ENCODE measurements at regions not wholly inside any gene's neighbourhood (a gene's known extent, or its start where the extent isn't known, plus 50 kb on each side); places are given as distances from the start of the nearest gene placed in this dataset.

GRCh38 chr18:76144844-76145243, 350.2 kb downstream of the ZNF516 start:
- TF ChIP-seq, protein P1, sequence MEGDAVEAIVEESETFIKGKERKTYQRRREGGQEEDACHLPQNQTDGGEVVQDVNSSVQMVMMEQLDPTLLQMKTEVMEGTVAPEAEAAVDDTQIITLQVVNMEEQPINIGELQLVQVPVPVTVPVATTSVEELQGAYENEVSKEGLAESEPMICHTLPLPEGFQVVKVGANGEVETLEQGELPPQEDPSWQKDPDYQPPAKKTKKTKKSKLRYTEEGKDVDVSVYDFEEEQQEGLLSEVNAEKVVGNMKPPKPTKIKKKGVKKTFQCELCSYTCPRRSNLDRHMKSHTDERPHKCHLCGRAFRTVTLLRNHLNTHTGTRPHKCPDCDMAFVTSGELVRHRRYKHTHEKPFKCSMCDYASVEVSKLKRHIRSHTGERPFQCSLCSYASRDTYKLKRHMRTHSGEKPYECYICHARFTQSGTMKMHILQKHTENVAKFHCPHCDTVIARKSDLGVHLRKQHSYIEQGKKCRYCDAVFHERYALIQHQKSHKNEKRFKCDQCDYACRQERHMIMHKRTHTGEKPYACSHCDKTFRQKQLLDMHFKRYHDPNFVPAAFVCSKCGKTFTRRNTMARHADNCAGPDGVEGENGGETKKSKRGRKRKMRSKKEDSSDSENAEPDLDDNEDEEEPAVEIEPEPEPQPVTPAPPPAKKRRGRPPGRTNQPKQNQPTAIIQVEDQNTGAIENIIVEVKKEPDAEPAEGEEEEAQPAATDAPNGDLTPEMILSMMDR (IDR thresholded peaks at IDR 0.05), result no peak
- no peak for TF ChIP-seq EP300 (IDR thresholded peaks at IDR 0.05)

All from suprapubic skin (tissue), 3 donors.